AG09319 (cell line): ENCODE measurements at regions not wholly inside any gene's neighbourhood (a gene's known extent, or its start where the extent isn't known, plus 50 kb on each side); places are given as distances from the start of the nearest gene placed in this dataset.

Experiments used
- DNase-seq: peaks from one replicate; pipeline ENCODE4 v3.0.0-alpha.2; 2010; ENCODE audit warnings: low read depth; ENCODE audit errors: extremely low read depth
- TF ChIP-seq, protein P1 (sequence below): IDR thresholded peaks from 2 replicates; pipeline ENCODE4 v1.5.1; 2011; ENCODE audit warnings: low read depth, mild to moderate bottlenecking, inconsistent platforms, low read length, moderate library complexity

DNA sequence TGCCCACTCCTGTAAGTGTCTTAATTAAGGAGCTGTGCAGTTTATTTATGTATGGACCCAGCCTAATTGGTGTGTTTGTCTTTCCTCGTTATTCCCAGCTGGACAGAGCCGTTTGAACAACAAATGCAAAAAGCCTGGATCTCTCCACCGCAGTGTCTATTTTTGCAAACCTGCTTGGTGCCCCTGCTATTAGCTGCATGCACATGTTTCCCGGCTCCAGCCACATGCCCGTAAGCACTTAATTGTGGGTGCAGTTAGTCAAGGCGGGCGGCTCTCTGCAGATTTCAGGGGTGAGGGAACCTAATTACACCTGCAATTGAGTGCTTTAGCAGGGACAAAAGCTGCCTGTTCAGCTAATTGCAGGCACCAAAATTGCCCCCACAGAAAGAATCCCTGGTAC, 74.0 kb upstream of the GSE1 start:
- TF ChIP-seq, protein P1, sequence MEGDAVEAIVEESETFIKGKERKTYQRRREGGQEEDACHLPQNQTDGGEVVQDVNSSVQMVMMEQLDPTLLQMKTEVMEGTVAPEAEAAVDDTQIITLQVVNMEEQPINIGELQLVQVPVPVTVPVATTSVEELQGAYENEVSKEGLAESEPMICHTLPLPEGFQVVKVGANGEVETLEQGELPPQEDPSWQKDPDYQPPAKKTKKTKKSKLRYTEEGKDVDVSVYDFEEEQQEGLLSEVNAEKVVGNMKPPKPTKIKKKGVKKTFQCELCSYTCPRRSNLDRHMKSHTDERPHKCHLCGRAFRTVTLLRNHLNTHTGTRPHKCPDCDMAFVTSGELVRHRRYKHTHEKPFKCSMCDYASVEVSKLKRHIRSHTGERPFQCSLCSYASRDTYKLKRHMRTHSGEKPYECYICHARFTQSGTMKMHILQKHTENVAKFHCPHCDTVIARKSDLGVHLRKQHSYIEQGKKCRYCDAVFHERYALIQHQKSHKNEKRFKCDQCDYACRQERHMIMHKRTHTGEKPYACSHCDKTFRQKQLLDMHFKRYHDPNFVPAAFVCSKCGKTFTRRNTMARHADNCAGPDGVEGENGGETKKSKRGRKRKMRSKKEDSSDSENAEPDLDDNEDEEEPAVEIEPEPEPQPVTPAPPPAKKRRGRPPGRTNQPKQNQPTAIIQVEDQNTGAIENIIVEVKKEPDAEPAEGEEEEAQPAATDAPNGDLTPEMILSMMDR = no peak
- no peak for DNase-seq

DNA sequence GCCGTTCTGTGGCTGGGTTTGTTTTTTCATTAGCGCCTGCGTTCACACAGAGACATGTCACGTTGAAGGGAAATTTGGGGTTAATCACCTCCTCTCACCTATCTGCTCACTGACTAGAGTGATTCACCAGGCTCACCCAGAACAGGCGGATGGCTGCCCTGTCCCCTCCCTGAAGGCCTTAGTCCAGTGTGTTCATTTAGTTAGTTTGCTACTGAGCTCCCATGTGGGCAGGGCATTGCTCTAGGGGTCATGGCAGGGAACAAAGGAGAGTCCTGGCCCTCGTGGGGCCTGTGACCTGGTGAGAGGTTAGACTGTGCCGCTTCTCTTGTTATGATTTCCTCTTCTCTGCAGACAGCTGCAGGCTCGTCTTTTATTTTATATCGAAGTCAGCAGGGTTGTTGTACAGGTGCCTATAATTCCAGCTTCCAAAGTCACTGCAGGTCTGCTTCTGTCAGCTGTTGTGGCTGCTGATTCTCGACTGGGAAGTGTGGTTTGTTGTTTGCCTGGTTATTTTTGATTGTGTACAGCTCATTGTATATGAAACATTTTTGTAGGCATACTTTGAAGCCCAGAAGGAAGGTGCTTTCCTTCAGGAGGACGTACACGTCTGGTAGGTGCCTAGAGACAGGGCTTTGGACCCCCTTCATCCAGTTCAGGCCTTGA, 73.4 kb upstream of the GSE1 start:
- TF ChIP-seq, protein P1 = no peak

DNA sequence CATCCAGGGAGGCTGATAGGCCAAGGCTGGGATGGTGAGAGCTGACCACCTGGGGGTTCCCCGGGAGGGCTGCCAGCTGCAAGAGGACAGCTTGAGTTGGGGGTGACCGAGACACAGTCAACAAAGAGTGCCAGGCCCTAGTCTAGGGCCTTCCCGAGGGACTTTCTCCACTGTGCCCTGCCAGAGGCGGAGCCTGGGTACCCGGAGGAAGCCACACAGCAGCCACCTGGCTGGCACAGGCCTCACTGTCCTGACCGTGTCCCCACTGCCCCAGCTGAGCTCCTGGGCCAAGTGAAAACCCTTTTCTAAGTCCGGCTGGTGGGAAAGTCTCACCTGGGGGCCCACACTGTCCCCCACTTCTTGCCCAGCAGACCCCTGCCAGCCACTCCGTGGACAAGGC, 71.9 kb upstream of the GSE1 start:
- no peak for DNase-seq
- TF ChIP-seq, protein P1 = no peak

More for the DNA sequence above, 73.4 kb upstream of the GSE1 start:
- DNase-seq = no peak

DNA sequence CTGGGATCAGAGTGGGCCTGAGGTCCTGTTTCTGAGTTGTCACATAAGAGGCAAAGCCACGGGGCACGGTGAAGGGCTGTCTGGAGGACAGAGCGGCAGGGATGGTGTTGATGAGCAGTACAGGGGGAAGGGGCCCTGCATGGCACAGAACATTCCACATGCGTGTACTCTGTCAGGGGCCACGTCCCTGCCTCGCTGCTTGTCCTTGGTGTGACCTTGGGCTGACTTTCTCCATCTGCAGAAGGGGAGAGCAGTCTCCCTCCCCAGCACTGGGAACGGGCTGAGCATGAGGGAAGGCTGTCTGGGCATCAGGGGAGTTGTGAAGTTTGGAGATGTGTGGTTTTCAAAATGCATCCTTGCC, 71.5 kb upstream of the GSE1 start:
- TF ChIP-seq, protein P1 = no peak
- DNase-seq = no peak

DNA sequence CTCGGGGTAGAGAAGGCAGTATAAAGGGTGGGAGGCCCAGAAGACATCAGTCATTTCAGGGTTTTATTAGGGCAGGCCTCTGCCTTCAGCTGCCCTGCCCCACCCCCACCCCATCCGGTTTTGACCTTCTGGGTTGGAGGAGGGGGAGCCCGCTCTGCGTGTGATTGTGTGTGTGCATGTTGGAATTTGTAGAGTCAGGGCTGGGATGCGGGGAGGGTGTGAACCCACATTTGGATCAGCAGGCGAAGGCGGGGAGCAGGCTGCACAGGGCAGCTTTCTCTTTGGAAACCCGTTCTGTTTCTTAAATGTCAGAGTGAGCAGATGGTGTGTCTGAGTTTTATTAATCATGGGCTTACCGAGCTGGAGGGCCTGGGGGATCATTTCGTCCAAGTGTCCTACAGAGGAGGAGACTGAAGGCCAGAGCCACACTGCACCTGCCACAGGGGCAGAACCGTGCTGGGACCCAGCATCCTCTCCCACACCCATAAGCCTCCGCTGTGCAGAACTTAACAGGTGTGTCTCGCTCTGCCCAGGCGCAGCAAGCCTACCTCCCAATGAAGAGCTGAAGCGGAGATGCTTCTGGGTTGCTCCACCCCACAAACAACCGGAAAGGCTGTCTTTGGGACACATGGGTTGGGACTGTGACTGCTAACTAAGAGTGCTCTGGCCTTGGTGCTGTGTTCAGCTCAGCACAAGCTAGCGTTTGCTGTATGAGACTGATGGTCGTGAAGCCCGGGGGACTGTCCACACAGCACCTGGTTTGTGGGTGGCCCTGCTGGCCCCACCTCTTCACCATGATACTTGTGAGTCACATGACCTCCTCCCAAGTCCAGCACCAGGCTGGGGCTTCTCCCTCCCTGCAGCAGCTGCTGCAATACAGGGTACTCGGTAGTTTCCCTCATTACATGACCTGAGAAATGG, 70.9 kb upstream of the GSE1 start:
- TF ChIP-seq, protein P1 = no peak
- DNase-seq = no peak

DNA sequence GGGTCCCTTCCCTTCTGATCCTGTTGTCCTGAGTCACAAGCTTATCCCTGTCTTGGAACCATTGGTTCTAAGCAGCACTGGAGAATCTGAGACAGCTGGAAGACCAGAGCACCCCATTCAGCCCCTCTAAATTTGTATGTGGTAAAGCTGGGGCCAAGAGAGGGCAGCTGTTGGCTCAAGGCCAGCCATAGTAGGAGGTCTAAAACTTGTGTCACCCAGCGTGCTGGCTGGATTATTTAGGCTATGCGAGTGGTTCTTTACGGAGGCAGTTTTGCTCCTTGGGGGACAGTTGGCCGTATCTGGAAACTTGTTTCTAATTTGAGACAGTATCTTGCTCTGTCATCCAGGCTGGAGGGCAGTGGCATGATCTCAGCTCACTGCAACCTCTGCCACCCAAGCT, 69.6 kb upstream of the GSE1 start:
- TF ChIP-seq, protein P1 = no peak
- no peak for DNase-seq

DNA sequence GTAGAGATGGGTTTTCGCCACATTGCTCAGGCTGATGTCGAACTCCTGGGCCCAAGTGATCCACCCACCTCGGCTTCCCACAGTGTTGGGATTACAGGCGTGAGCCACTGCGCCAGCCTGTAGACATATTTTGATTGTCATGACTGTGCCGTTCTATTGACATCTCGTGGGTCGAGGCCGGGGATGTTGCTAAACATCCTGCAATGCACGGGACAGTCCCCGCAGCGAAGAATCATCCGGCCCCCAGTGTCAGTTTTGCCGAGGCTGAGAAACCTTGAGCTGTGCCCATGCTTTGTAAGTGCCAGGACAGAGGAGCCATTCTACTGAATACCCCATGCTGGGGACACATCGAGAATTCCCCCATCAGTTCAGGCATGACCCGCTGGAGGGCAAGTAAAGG, 69.1 kb upstream of the GSE1 start:
- DNase-seq = no peak
- TF ChIP-seq, protein P1 = no peak
